DOHH2 (cell line): ENCODE measurements at regions not wholly inside any gene's neighbourhood (a gene's known extent, or its start where the extent isn't known, plus 50 kb on each side); places are given as distances from the start of the nearest gene placed in this dataset.

ENCODE experiments used
- H3F3A ChIP-seq: fragments of 200-600 bp; sonication (generic), shearing (Covaris generic); 2 replicates; pipeline ENCODE4 v1.6.0; 2016; ENCODE audit warnings: antibody characterized with exemption, mild to moderate bottlenecking; ENCODE audit not compliant: control insufficient read depth, insufficient read depth
- H3K27ac ChIP-seq: fragments of 200-600 bp; sonication (generic); 2 replicates; pipeline ENCODE4 v1.5.1; 2014; ENCODE audit warnings: low read depth, mild to moderate bottlenecking, low read length, moderate library complexity
- H3K27me3 ChIP-seq: fragments of 200-600 bp; sonication (generic); 2 replicates; pipeline ENCODE4 v1.6.1; 2014; ENCODE audit warnings: mild to moderate bottlenecking, low read length, mixed read lengths; ENCODE audit not compliant: control insufficient read depth
- H3K36me3 ChIP-seq: fragments of 200-600 bp; sonication (generic); 2 replicates; pipeline ENCODE4 v1.6.1; 2014; ENCODE audit warnings: mild to moderate bottlenecking, low read length, moderate library complexity, mixed read lengths; ENCODE audit not compliant: control insufficient read depth
- H3K4me1 ChIP-seq: fragments of 200-600 bp; sonication (generic); 2 replicates; pipeline ENCODE4 v1.6.1; 2014; ENCODE audit warnings: mild to moderate bottlenecking, low read length, mixed read lengths; ENCODE audit not compliant: control insufficient read depth
- H3K4me2 ChIP-seq: fragments of 200-600 bp; sonication (generic); 2 replicates; pipeline ENCODE4 v1.6.0; 2014; ENCODE audit warnings: mild to moderate bottlenecking, low read length, moderate library complexity
- H3K4me3 ChIP-seq: fragments of 200-600 bp; sonication (generic); 2 replicates; pipeline ENCODE4 v1.5.1; 2014; ENCODE audit warnings: mild to moderate bottlenecking, low read length, mixed read lengths
- H3K79me2 ChIP-seq: fragments of 200-600 bp; sonication (generic); 2 replicates; pipeline ENCODE4 v1.6.1; 2014; ENCODE audit warnings: mild to moderate bottlenecking, low read length, mixed read lengths; ENCODE audit not compliant: control insufficient read depth
- H3K9me2 ChIP-seq: fragments of 200-600 bp; sonication (generic); replicated peaks from 2 replicates; pipeline ENCODE4 v1.6.1; 2014; ENCODE audit warnings: mild to moderate bottlenecking, low read length, mixed read lengths; ENCODE audit not compliant: control insufficient read depth
- H3K9me3 ChIP-seq: fragments of 200-600 bp; sonication (generic); 2 replicates; pipeline ENCODE4 v1.6.1; 2014; ENCODE audit warnings: antibody characterized with exemption, low read length, mixed read lengths; ENCODE audit not compliant: control insufficient read depth, insufficient read depth
- H4K20me1 ChIP-seq: fragments of 200-600 bp; sonication (generic); 2 replicates; pipeline ENCODE4 v1.6.0; 2014; ENCODE audit warnings: low read depth, mild to moderate bottlenecking, antibody characterized with exemption, low read length, moderate library complexity; ENCODE audit not compliant: control insufficient read depth, insufficient read depth
- EZH2phosphoT487 ChIP-seq: fragments of 200-600 bp; sonication (generic); IDR thresholded peaks from 2 replicates; pipeline ENCODE4 v1.6.1; 2017; ENCODE audit warnings: borderline replicate concordance, mild to moderate bottlenecking, antibody characterized with exemption, low read length, moderate library complexity, mixed read lengths
- TF ChIP-seq, protein P1 (sequence below): fragments of 200-600 bp; sonication (generic); IDR thresholded peaks from one replicate; pipeline ENCODE4 v1.5.1; 2014; ENCODE audit warnings: antibody characterized with exemption, mild to moderate bottlenecking, low read depth, low read length; ENCODE audit not compliant: poor library complexity, severe bottlenecking

DNA sequence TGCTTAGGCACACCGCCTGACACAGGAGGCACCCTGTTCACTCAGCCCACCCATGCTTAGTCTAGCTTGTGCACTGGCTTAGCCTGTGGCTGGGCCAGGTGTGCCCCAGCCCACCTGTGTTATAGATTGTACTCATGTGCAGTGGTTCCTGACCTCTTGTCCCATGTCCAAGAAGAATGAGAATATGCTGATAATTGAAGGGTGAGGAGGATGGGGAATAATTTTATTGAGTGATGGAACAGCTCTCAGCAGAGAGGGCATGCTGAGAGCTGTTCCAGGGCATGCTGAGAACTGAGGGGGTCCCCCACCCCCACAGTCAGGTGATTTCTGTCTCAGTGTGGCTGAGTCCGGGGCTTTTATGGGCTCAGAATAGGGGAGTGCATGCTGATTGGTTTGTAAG is 395.9 kb downstream of the FUT8 start:
- TF ChIP-seq, protein P1, sequence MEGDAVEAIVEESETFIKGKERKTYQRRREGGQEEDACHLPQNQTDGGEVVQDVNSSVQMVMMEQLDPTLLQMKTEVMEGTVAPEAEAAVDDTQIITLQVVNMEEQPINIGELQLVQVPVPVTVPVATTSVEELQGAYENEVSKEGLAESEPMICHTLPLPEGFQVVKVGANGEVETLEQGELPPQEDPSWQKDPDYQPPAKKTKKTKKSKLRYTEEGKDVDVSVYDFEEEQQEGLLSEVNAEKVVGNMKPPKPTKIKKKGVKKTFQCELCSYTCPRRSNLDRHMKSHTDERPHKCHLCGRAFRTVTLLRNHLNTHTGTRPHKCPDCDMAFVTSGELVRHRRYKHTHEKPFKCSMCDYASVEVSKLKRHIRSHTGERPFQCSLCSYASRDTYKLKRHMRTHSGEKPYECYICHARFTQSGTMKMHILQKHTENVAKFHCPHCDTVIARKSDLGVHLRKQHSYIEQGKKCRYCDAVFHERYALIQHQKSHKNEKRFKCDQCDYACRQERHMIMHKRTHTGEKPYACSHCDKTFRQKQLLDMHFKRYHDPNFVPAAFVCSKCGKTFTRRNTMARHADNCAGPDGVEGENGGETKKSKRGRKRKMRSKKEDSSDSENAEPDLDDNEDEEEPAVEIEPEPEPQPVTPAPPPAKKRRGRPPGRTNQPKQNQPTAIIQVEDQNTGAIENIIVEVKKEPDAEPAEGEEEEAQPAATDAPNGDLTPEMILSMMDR = no peak
- no peak for TF ChIP-seq EZH2phosphoT487
- H4K20me1 ChIP-seq = no peaks in the 10 kb centered on the region

DNA sequence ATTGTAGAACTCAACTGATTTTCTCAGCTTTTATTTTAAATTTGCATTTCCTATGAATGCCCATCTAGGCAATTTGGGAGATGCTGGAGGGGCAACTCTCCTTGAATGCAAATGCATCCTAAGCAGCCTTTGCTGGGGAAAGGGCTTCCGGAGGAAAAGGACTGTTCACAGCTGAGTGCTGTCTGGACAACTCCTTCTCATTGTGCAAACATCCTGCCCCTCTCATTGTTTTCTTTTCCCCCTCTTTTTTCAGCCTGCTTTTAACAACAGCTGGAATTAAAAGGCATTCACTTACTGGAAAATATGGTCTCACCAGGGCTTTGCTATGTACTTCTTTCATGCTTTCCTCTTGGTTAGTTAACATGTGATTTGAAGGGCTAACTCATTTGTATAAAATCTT is 397.8 kb downstream of the FUT8 start:
- no peak overlapping the region for H3K4me2 ChIP-seq
- TF ChIP-seq, protein P1 = no peak
- TF ChIP-seq EZH2phosphoT487 = no peak
- H3K79me2 ChIP-seq = no peaks in the 10 kb centered on the region

More for the DNA sequence above, 395.9 kb downstream of the FUT8 start:
- Histone ChIP-seq H3K4me1 (no peaks in the 10 kb centered on the region), H3K36me3 (no peaks in the 10 kb centered on the region), H3K27me3 (peaks cover 9% of the 10 kb centered on the region; the same call in 1 of the 2 replicates), H3F3A (no peaks in the 10 kb centered on the region), H3K4me3 (no peak overlapping the region), H3K79me2 (no peaks in the 10 kb centered on the region), H3K9me2 (no peaks in the 10 kb centered on the region), H3K27ac (no peak overlapping the region), H3K9me3 (peaks cover 32% of the 10 kb centered on the region), H3K4me2 (no peak overlapping the region)

DNA sequence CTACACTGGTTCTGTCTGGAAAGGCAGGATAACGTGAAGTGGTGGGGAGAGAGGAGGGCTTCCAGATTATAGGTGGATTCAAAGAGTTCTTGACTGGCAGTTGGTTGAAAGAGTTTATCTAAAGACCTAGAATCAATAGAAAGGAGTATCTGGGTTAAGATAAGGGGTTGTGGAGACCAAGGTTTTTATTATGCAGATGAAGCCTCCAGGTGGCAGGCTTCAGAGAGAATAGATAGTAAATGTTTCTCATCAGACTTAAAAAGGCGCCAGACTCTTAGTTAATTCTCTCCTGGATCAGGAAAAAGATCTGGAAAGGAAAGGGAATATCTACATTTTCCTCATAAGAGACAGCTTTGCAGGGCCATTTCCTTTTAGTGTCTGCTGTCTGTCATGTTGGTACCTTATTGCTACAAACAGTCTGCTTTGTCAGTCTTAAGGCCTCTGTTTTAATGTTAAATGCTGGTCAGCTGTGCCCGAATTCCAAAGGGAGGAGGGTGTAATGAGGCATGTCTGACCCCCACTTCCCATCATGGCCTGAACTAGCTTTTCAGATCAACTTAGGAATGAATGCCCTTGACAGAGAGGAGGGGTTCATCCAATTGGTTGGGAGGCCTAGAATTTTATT is 401.3 kb downstream of the FUT8 start:
- no peaks in the 10 kb centered on the region for H3K27me3 ChIP-seq
- H3K36me3 ChIP-seq = no peaks in the 10 kb centered on the region
- H4K20me1 ChIP-seq = no peaks in the 10 kb centered on the region
- TF ChIP-seq, protein P1 = no peak
- TF ChIP-seq EZH2phosphoT487 = no peak
- no peaks in the 10 kb centered on the region for H3K79me2 ChIP-seq
- no peaks in the 10 kb centered on the region for H3F3A ChIP-seq
- peaks cover 13% of the 10 kb centered on the region; the same call in 1 of the 2 replicates for H3K9me3 ChIP-seq
- no peak overlapping the region for H3K4me3 ChIP-seq
- H3K4me2 ChIP-seq = no peak overlapping the region
- H3K4me1 ChIP-seq = no peaks in the 10 kb centered on the region
- H3K9me2 ChIP-seq = no peaks in the 10 kb centered on the region
- H3K27ac ChIP-seq = no peak overlapping the region

More for the DNA sequence above, 397.8 kb downstream of the FUT8 start:
- H3F3A ChIP-seq = no peaks in the 10 kb centered on the region
- H3K4me1 ChIP-seq = no peaks in the 10 kb centered on the region
- H3K9me2 ChIP-seq = no peaks in the 10 kb centered on the region
- peaks cover 32% of the 10 kb centered on the region for H3K9me3 ChIP-seq
- no peak overlapping the region for H3K4me3 ChIP-seq
- H3K27ac ChIP-seq = no peak overlapping the region
- no peaks in the 10 kb centered on the region for H3K36me3 ChIP-seq
- H3K27me3 ChIP-seq = no peaks in the 10 kb centered on the region
- no peaks in the 10 kb centered on the region for H4K20me1 ChIP-seq
